HepG2 (cell line): ENCODE measurements at regions not wholly inside any gene's neighbourhood (a gene's known extent, or its start where the extent isn't known, plus 50 kb on each side); places are given as distances from the start of the nearest gene placed in this dataset.
"Not testable (repeated sequence)": the region's sequence is repeated elsewhere in the genome, so short reads cannot be mapped to it uniquely, and the experiment has no call there.

Source experiments
- ATAC-seq: fragments of 200-7000 bp; cut with Tn5 transposase; 3 replicates; pipeline ENCODE4 v1.9.1; 2020; ENCODE audit warnings: mild to moderate bottlenecking, moderate library complexity
- BruUV-seq: library from RNA; stranded (reverse); fragments of 400-500 nt; replicated peaks from 2 replicates; lab custom pipeline; 2021; lab: Mats Ljungman, UMichigan
- CTCF ChIA-PET: fragments of 300-600 bp; formaldehyde crosslinking; extraction: SDS; loops from one replicate; lab custom pipeline; 2021; ENCODE audit warnings: low total read pairs, inconsistent platforms, low intra/inter-chr PET ratio; lab: Yijun Ruan, JAX
- POLR2A ChIA-PET: fragments of 350-600 bp; sonication (Branson Sonifier 250); formaldehyde crosslinking; loops from one replicate; lab custom pipeline; 2020; ENCODE audit warnings: antibody characterized with exemption, inconsistent platforms; lab: Yijun Ruan, JAX
- DNase-seq: peaks from one replicate; pipeline ENCODE4 v3.0.0-alpha.2; 2015; ENCODE audit warnings: low spot score
- FAIRE-seq: peaks from 3 replicates; lab custom pipeline; 2011; peaks lifted over from hg19 to GRCh38; lab: Jason Lieb, UNC
- H2AFZ ChIP-seq: one replicate; pipeline ENCODE4 v1.6.1; 2011; ENCODE audit warnings: low read length, inconsistent platforms
- H3K27ac ChIP-seq: fragments of 300-600 bp; 3 replicates; pipeline ENCODE4 v1.8.0; 2011; ENCODE audit warnings: mixed run types, mild to moderate bottlenecking, mixed read lengths, low read length, inconsistent platforms; ENCODE audit not compliant: insufficient read depth; ENCODE audit errors: extremely low read length
- H3K27me3 ChIP-seq, 2 experiments: fragments of 200-600 bp in 1 of 2; 2 replicates in 1 of 2; 3 replicates in 1 of 2; pipeline versions ENCODE4 v1.6.0 to v1.8.0; 2011; ENCODE audit warnings: low read length in 2 of 2, mild to moderate bottlenecking in 2 of 2, moderate library complexity in 2 of 2, inconsistent platforms in 1 of 2; ENCODE audit not compliant: insufficient read depth in 2 of 2, control insufficient read depth in 1 of 2
- H3K36me3 ChIP-seq, 2 experiments: fragments of 200-600 bp in 1 of 2; replicated peaks in 1 of 2; 2 replicates in 1 of 2; 3 replicates in 1 of 2; pipeline versions ENCODE4 v1.5.1 to v1.8.0; 2011; ENCODE audit warnings: low read length in 2 of 2, inconsistent platforms in 1 of 2; ENCODE audit not compliant: insufficient read depth in 2 of 2, control insufficient read depth in 1 of 2
- H3K4me1 ChIP-seq: 2 replicates; pipeline ENCODE4 v1.5.1; 2012; ENCODE audit warnings: low read length, inconsistent platforms; ENCODE audit not compliant: insufficient read depth
- H3K4me2 ChIP-seq: 2 replicates; pipeline ENCODE4 v1.6.0; 2011; ENCODE audit warnings: low read depth, low read length, inconsistent platforms
- H3K4me3 ChIP-seq, 3 experiments: fragments of 200-600 bp in 1 of 3; sonication (generic), shearing (Covaris generic) in 1 of 3; replicated peaks in 1 of 3; 2 replicates each; pipeline ENCODE4 v1.5.1; 2011 to 2016; ENCODE audit warnings: low read length in 3 of 3, inconsistent platforms in 2 of 3, low read depth in 2 of 3, mild to moderate bottlenecking in 2 of 3, control low read depth in 1 of 3, mixed read lengths in 1 of 3; ENCODE audit not compliant: insufficient read depth in 1 of 3
- H3K79me2 ChIP-seq: one replicate; pipeline ENCODE4 v1.6.1; 2011; ENCODE audit warnings: low read length, inconsistent platforms; ENCODE audit not compliant: insufficient read depth
- H3K9ac ChIP-seq: 2 replicates; pipeline ENCODE4 v1.6.0; 2011; ENCODE audit warnings: mild to moderate bottlenecking, low read depth, low read length, inconsistent platforms; ENCODE audit not compliant: insufficient read depth
- H3K9me3 ChIP-seq: 2 replicates; pipeline ENCODE4 v1.5.1; 2012; ENCODE audit warnings: mild to moderate bottlenecking, low read length
- H4K20me1 ChIP-seq: 2 replicates; pipeline ENCODE4 v1.6.0; 2011; ENCODE audit warnings: inconsistent platforms, mild to moderate bottlenecking, low read length, moderate library complexity; ENCODE audit not compliant: insufficient read depth
- ISX ChIP-seq: sonication (generic); formaldehyde crosslinking; conservative IDR thresholded peaks from 2 replicates; pipeline ENCODE4 v1.5.0; 2020; ENCODE audit warnings: missing genetic modification reagents
- MAFF ChIP-seq: IDR thresholded peaks from 2 replicates; pipeline ENCODE4 v1.6.1; 2011; ENCODE audit warnings: low read depth, low read length, improper control_type of control experiment
- MAFK ChIP-seq, 2 experiments: IDR thresholded peaks in 1 of 2; conservative IDR thresholded peaks in 1 of 2; 2 replicates each; pipeline ENCODE4 v1.6.1; 2011; ENCODE audit warnings: improper control_type of control experiment in 2 of 2, low read length in 2 of 2
- WGBS: methylation state at CpG from one replicate; pipeline ENCODE4 v1.1.6; 2017; ENCODE audit warnings: low lambda C conversion rate; 5-methylcytosine and 5-hydroxymethylcytosine counted together
- in situ Hi-C: cut with HindIII; loops from 2 replicates; pipeline ENCODE4 v1.10.0; 2017; ENCODE audit warnings: low pct_unique_long_range_greater_than_20kb; ENCODE audit not compliant: extremely low pct_ligation_motif_present
- intact Hi-C: fragments of 100-400 bp; cut with micrococcal nuclease; formaldehyde crosslinking; loops from one replicate; pipeline ENCODE4 v1.10.0; 2022; ENCODE audit not compliant: unreplicated experiment

DNA sequence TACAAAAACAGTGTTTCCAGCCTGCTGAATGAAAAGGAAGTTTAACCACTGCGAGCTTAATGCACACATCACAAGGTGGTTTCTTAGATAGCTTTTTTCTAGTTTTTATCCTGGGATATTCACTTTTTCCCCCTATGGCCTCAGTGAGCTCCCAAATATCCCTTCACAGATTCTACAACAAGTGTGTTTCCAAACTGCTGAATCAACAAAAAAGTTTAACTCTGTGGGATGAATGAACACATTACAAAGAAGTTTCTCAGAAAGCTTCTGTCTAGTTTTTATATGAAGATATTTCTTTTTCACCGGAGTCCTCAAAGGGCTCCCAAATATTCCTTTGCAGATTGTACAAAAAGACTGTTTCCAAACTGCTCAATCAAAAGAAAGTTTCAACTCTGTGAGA lies 233.1 kb upstream of the TRIM48 start:
- in situ Hi-C loops, H3K27ac ChIP-seq, ATAC-seq, POLR2A ChIA-PET, intact Hi-C loops, H3K79me2 ChIP-seq, H3K27me3 ChIP-seq, H3K4me2 ChIP-seq, H4K20me1 ChIP-seq, H3K9ac ChIP-seq, H3K36me3 ChIP-seq, BruUV-seq, H2AFZ ChIP-seq, DNase-seq, CTCF ChIA-PET, H3K4me1 ChIP-seq, FAIRE-seq, H3K4me3 ChIP-seq: not testable (repeated sequence)
- TF ChIP-seq MAFF (peak; percentile 74), MAFK (conservative IDR thresholded peaks at IDR 0.05 in 1 of 2, IDR thresholded peaks at IDR 0.05 in 1 of 2; ENCODE audit: low read length in 2 of 2) (peak; percentile 64 to 86)
- WGBS, result 3% methylated on average over 2 of the region's 2 CpGs
- H3K9me3 ChIP-seq, result peaks cover 100% of the 10 kb centered on the region

DNA sequence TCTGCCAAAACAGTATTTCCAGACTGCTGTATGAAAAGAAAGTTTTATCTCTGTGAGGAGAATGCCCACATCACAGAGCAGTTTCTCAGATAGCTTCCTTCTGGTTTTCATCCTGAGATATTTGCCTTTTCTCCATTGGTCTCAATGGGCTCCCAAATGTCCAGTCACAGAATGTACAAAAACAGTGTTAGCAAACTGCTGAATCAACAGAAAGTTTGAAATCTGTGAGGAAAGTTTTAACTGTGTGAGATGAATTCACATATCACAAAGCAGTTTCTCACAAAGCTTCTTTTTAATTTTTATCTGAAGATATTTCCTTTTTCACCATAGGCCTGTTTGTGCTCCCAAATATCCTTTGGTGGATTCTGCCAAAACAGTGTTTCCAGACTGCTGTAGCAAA lies 207.2 kb upstream of the TRIM48 start:
- H3K9ac ChIP-seq, result no peak overlapping the region
- H3K4me1 ChIP-seq, result no peaks in the 10 kb centered on the region
- H4K20me1 ChIP-seq, result no peaks in the 10 kb centered on the region
- peaks cover 98% of the 10 kb centered on the region for H3K9me3 ChIP-seq
- TF ChIP-seq ISX (no peak), MAFF (peak; percentile 72; the same call in 1 of the 2 replicates), MAFK (conservative IDR thresholded peaks at IDR 0.05 in 1 of 2, IDR thresholded peaks at IDR 0.05 in 1 of 2; ENCODE audit: low read length in 2 of 2) (peak; percentile 75 to 88)
- H3K27me3 ChIP-seq, result no peaks in the 10 kb centered on the region; a peak in 1 of 5 replicates
- no peaks in the 10 kb centered on the region for H3K79me2 ChIP-seq
- CTCF ChIA-PET, result no interaction called here
- in situ Hi-C loops (no loop called here), intact Hi-C loops (no loop called here)
- no peaks in the 10 kb centered on the region for H3K36me3 ChIP-seq
- H3K4me2 ChIP-seq, result no peak overlapping the region
- H3K27ac ChIP-seq, result no peak overlapping the region
- ATAC-seq (no peak), DNase-seq (no peak), FAIRE-seq (no peak)
- BruUV-seq, result no TSS peak
- POLR2A ChIA-PET, result no interaction called here
- H2AFZ ChIP-seq, result no peak overlapping the region
- H3K4me3 ChIP-seq, result no peak overlapping the region

DNA sequence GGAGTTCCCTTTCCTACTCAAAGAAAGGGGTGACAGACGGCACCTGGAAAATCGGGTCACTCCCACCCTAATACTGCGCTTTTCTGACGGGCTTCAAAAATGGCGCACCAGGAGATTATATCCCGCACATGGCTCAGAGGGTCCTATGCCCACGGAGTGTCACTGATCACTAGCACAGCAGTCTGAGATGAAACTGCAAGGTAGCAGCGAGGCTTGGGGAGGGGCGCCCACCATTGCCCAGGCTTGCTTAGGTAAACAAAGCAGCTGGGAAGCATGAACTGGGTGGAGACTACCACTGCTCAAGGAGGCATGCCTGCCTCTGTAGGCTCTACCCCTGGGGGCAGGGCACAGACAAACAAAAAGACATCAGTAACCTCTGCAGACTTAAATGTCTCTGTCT lies 177.4 kb upstream of the TRIM48 start:
- H3K27me3 ChIP-seq, H3K36me3 ChIP-seq, H2AFZ ChIP-seq, ATAC-seq, intact Hi-C loops, in situ Hi-C loops, H3K4me1 ChIP-seq, CTCF ChIA-PET, H3K4me2 ChIP-seq, H3K27ac ChIP-seq, BruUV-seq, H3K9ac ChIP-seq, H3K4me3 ChIP-seq, FAIRE-seq, POLR2A ChIA-PET, DNase-seq, H4K20me1 ChIP-seq, H3K79me2 ChIP-seq: not testable (repeated sequence)
- H3K9me3 ChIP-seq, result peaks cover 78% of the 10 kb centered on the region
- WGBS, result 14% methylated on average over 3 of the region's 9 CpGs
